NB4 (cell line): ENCODE measurements at regions not wholly inside any gene's neighbourhood (a gene's known extent, or its start where the extent isn't known, plus 50 kb on each side); places are given as distances from the start of the nearest gene placed in this dataset.
A peak's percentile ranks its signal among the peaks of the same experiment; 100 is the strongest.

ENCODE experiments used
- DNase-seq: peaks from one replicate; pipeline ENCODE4 v3.0.0; 2010; ENCODE audit warnings: low read depth
- H3K4me3 ChIP-seq: one replicate; pipeline ENCODE4 v1.5.1; 2011; ENCODE audit warnings: mild to moderate bottlenecking, low read depth, low read length, moderate library complexity
- MYC ChIP-seq: IDR thresholded peaks from 2 replicates; pipeline ENCODE4 v1.6.1; 2011; ENCODE audit warnings: low read depth, low read length
- POLR2A ChIP-seq: IDR thresholded peaks from 2 replicates; pipeline ENCODE4 v1.6.1; 2011; ENCODE audit warnings: mild to moderate bottlenecking; ENCODE audit not compliant: insufficient read length; ENCODE audit errors: extremely low read depth
- TF ChIP-seq, protein P1 (sequence below): IDR thresholded peaks from one replicate; pipeline ENCODE4 v1.5.1; 2012; ENCODE audit warnings: low read depth, low read length
- TF ChIP-seq, protein P2 (sequence below): IDR thresholded peaks from 2 replicates; pipeline ENCODE4 v1.6.1; 2011; ENCODE audit warnings: low read depth, low read length

DNA sequence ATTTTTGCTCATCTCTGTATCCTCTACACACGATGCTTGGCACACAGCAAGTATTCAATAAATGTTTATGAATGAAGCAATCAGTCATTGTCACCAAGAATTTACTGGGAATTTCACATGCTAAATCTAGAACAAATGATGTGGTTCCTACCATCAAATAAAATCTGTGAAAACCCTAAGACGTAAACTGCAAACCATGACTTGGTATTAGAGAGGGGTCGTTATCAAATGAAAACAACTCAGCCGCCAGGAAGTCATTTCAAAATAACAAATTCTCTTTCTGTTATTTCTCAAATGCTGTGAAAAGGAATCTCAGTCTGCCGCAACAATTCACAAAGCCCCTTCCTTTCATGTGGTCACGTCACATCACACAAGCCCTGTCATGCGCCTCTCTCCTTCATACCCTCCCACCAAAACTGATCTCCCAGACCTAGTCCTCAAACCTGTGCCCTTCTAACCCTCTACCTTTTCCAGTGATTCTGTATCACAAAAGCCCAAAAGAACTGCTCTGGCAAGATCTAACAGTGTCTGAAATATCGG is 173.6 kb downstream of the DEPDC1B start:
- TF ChIP-seq POLR2A = no peak
- TF ChIP-seq, protein P1, sequence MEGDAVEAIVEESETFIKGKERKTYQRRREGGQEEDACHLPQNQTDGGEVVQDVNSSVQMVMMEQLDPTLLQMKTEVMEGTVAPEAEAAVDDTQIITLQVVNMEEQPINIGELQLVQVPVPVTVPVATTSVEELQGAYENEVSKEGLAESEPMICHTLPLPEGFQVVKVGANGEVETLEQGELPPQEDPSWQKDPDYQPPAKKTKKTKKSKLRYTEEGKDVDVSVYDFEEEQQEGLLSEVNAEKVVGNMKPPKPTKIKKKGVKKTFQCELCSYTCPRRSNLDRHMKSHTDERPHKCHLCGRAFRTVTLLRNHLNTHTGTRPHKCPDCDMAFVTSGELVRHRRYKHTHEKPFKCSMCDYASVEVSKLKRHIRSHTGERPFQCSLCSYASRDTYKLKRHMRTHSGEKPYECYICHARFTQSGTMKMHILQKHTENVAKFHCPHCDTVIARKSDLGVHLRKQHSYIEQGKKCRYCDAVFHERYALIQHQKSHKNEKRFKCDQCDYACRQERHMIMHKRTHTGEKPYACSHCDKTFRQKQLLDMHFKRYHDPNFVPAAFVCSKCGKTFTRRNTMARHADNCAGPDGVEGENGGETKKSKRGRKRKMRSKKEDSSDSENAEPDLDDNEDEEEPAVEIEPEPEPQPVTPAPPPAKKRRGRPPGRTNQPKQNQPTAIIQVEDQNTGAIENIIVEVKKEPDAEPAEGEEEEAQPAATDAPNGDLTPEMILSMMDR = no peak
- TF ChIP-seq MYC = no peak
- TF ChIP-seq, protein P2, sequence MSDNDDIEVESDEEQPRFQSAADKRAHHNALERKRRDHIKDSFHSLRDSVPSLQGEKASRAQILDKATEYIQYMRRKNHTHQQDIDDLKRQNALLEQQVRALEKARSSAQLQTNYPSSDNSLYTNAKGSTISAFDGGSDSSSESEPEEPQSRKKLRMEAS = no peak
- H3K4me3 ChIP-seq = no peak overlapping the region
- DNase-seq = no peak

DNA sequence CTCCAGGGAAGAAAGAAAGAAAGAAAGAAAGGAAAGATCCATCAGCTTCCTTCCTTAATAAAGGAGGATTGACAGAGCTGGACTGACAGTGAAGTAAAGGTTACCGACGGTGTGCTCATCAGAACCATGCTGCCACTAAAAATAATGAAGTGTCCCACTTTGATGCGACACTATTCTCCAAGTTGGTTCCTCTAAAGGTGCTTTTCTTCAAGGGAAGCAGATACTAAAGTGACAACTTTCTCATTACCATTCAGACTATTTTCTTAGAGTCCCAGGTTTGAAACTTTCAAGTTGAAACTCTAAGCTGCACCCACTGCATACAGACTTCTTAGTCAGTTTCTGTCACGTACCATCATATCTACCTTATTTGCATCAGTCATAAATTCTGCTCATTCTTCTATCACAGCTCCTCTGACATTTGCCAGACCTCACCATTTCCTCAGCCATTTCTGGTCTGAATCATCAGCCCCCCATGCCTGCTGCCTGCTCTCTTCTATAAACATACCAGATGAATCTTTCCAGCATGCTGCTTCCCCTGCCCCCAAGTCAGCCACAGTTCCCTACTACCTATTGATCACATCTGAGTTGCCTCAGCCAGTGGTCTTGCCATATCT is 177.6 kb downstream of the DEPDC1B start:
- no peak for DNase-seq
- H3K4me3 ChIP-seq = no peak overlapping the region
- TF ChIP-seq POLR2A = no peak
- TF ChIP-seq, protein P1 = no peak
- TF ChIP-seq, protein P2 = no peak
- no peak for TF ChIP-seq MYC

DNA sequence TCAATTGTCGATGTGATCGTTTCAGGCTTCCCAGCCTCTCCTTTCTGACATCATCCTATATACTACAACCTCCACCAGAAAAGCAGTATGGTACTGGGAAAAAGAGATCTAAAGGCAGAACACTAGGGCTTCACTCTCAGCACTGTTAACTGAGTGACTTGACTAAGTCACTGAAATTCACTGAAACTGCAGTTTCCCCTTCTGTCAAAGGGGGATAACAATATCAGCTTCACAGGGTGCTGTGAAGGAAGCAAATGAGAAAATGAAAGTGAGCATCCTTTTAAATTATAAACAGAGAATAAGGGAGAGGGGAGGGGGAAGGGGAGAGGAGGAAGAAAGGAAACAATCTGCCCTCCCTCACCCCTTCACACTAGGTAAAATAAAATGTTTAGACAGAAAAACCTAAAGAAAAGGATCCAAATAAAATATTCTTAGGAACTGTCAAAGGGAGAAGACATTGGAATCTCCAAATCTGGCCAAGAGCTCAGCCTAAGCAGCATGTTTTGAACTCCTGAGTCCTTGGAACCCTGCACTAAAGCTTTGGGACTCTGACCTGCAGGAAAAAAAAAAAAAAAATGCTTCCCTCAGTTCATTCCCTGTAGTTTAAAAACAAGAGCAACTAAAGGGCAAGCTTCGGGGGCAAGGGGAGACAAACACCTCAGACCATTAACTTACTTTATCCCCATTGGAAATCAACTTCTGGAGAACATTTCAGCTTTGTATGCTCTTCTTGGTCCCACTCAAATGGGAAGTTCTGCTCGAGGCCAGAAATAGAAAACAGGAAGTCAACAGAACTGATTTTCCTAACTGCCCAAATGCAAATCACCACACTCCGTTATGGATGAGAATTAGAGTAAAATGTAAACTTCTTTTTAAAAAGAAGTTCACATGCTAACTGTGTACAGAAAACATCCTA is 178.3 kb downstream of the DEPDC1B start:
- no peak overlapping the region for H3K4me3 ChIP-seq
- TF ChIP-seq, protein P2 = no peak
- TF ChIP-seq POLR2A (no peak), MYC (no peak)
- TF ChIP-seq, protein P1 = no peak
- DNase-seq = peak; percentile 9

DNA sequence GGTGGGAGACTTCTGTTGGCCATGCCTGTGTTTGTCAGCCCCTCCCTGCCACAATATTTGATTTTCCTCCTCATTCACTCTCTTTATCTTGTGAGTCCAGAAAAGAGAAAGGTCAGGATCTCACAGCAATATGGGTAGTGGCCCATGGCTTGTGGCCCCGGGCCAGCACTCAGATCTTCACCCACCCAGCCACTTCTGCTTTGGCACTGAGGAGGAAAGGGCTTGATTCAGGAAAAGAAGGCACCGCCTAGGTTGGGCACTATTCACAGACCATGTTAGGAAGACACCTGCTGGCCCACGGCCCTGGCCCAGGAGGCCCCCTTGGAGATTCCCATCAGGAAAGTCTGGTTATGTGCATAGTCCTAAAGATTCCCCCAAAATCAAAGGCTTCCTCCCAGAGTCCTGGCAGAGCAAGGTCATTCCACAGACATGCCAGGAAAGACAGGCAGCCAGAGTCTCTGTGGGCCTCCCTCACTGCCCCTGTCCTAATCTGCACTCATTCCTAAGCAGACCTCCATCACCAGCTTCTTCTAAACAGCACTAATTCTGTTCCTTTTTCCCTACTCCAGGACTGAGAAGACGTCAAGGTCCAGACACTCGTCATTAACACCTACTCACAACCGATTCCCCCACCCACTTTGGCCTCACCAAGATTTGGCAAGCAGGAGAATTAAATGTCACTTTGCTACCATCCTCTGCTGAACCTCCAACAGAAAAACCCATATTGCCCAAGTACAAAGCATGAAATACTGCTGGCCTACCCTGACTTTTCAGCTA is 179.3 kb downstream of the DEPDC1B start:
- no peak overlapping the region for H3K4me3 ChIP-seq
- TF ChIP-seq, protein P1 = no peak
- TF ChIP-seq MYC (no peak), POLR2A (no peak)
- TF ChIP-seq, protein P2 = no peak
- no peak for DNase-seq

DNA sequence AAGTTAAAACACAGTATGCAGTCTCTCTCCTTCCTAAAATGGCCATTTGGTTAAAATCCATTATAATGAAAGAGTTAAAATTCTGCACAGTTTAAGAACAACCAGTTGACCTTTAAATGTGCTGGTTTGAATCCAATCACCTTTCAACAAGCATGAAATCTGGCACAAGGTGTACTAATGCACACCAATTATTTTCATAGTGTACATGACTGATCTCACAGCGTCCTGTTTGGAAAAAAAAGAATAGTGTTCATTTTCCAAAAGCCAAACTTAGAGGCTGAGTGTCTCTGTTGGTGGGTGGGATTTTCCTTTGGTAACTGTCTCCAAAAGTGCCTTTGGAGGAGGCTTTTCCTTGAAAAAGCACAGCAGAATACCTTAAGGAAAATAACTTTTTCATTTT is 180.6 kb downstream of the DEPDC1B start:
- TF ChIP-seq MYC (no peak), POLR2A (no peak)
- TF ChIP-seq, protein P1 = no peak
- TF ChIP-seq, protein P2 = no peak
- no peak for DNase-seq
- H3K4me3 ChIP-seq = no peak overlapping the region
